GM12878 (cell line): ENCODE measurements at regions not wholly inside any gene's neighbourhood (a gene's known extent, or its start where the extent isn't known, plus 50 kb on each side); places are given as distances from the start of the nearest gene placed in this dataset.

Experiments used
- ATAC-seq: fragments of 200-7000 bp; cut with Tn5 transposase; 3 replicates; pipeline ENCODE4 v1.9.1; 2020; ENCODE audit warnings: mild to moderate bottlenecking, moderate library complexity
- BruUV-seq: library from RNA; stranded (reverse); fragments of 400-500 nt; replicated peaks from 2 replicates; lab custom pipeline; 2021; lab: Mats Ljungman, UMichigan
- CTCF ChIA-PET: fragments of 300-600 bp; sonication (Branson Sonifier 250); formaldehyde crosslinking; extraction: SDS; loops from one replicate; lab custom pipeline; 2021; ENCODE audit warnings: inconsistent platforms; lab: Yijun Ruan, JAX
- POLR2A ChIA-PET: fragments of 350-600 bp; formaldehyde crosslinking; extraction: SDS; loops from one replicate; lab custom pipeline; 2021; ENCODE audit warnings: inconsistent platforms; lab: Charles Lee
- RAD21 ChIA-PET: fragments of 300-600 bp; sonication (Branson Sonifier 250); formaldehyde crosslinking; loops from one replicate; lab custom pipeline; 2023; ENCODE audit warnings: antibody characterized with exemption; ENCODE audit not compliant: unreplicated experiment; lab: Charles Lee
- SMC1A ChIA-PET: fragments of 300-600 bp; sonication (Branson Sonifier 250); formaldehyde crosslinking; loops from one replicate; lab custom pipeline; 2023; ENCODE audit not compliant: unreplicated experiment, uncharacterized antibody; lab: Charles Lee
- DNase-seq: peaks from one replicate; pipeline ENCODE4 v3.0.0-alpha.2; 2011; ENCODE audit warnings: low read depth, low spot score
- FAIRE-seq: peaks from 3 replicates; lab custom pipeline; 2011; peaks lifted over from hg19 to GRCh38; lab: Jason Lieb, UNC
- H2AFZ ChIP-seq: 2 replicates; pipeline ENCODE4 v1.6.0; 2011; ENCODE audit warnings: low read depth, low read length, control low read depth; ENCODE audit not compliant: control insufficient read depth
- H3K27ac ChIP-seq: 2 replicates; pipeline ENCODE4 v1.5.1; 2011; ENCODE audit warnings: control low read depth; ENCODE audit not compliant: control insufficient read depth, insufficient read depth
- H3K27me3 ChIP-seq, 2 experiments: replicated peaks in 1 of 2; 2 replicates each; pipeline versions ENCODE4 v1.6.0 to v1.6.1; 2011; ENCODE audit warnings: low read length in 1 of 2; ENCODE audit not compliant: control insufficient read depth in 2 of 2, insufficient read depth in 2 of 2
- H3K36me3 ChIP-seq, 2 experiments: 2 replicates each; pipeline ENCODE4 v1.5.1; 2011; ENCODE audit warnings: low read length in 1 of 2; ENCODE audit not compliant: control insufficient read depth in 2 of 2, insufficient read depth in 2 of 2
- H3K4me1 ChIP-seq: 2 replicates; pipeline ENCODE4 v1.6.1; 2011; ENCODE audit warnings: mild to moderate bottlenecking, low read length, moderate library complexity, mixed read lengths; ENCODE audit not compliant: control insufficient read depth, insufficient read depth
- H3K4me2 ChIP-seq: 2 replicates; pipeline ENCODE4 v1.6.0; 2011; ENCODE audit warnings: control low read depth; ENCODE audit not compliant: control insufficient read depth, insufficient read depth
- H3K4me3 ChIP-seq: fragments of 200-600 bp; sonication (generic); 2 replicates; pipeline ENCODE4 v1.5.1; 2016
- H3K79me2 ChIP-seq: 2 replicates; pipeline ENCODE4 v1.6.0; 2011; ENCODE audit warnings: low read length; ENCODE audit not compliant: control insufficient read depth, insufficient read depth
- H3K9ac ChIP-seq: 2 replicates; pipeline ENCODE4 v1.8.0; 2011; ENCODE audit warnings: low read length, control low read depth, mixed read lengths; ENCODE audit not compliant: control insufficient read depth, insufficient read depth
- H3K9me3 ChIP-seq: replicated peaks from 3 replicates; pipeline ENCODE4 v1.5.1; 2011; ENCODE audit warnings: mild to moderate bottlenecking, low read length; ENCODE audit not compliant: control insufficient read depth, insufficient read depth
- H4K20me1 ChIP-seq: 2 replicates; pipeline ENCODE4 v1.6.0; 2011; ENCODE audit not compliant: control insufficient read depth, insufficient read depth
- ATF7 ChIP-seq: fragments of 450-650 bp; IDR thresholded peaks from 2 replicates; pipeline ENCODE4 v1.6.1; 2016; ENCODE audit warnings: low read depth, mild to moderate bottlenecking
- CBX5 ChIP-seq: sonication (generic); IDR thresholded peaks from 2 replicates; pipeline ENCODE4 v1.6.1; 2016; ENCODE audit warnings: low read depth, moderate library complexity, mild to moderate bottlenecking, inconsistent platforms
- HCFC1 ChIP-seq: fragments of 150-350 bp; IDR thresholded peaks from 2 replicates; pipeline ENCODE4 v1.6.1; 2014; ENCODE audit warnings: low read length
- IKZF1 ChIP-seq: fragments of 450-650 bp; conservative IDR thresholded peaks from 2 replicates; pipeline ENCODE4 v1.6.1; 2017; ENCODE audit warnings: antibody characterized with exemption, mild to moderate bottlenecking
- RFX5 ChIP-seq: IDR thresholded peaks from 2 replicates; pipeline ENCODE4 v1.6.1; 2011; ENCODE audit warnings: low read depth, low read length, improper control_type of control experiment
- SPI1 ChIP-seq: IDR thresholded peaks from 2 replicates; pipeline ENCODE4 v1.6.1; 2011; ENCODE audit warnings: low read depth, mild to moderate bottlenecking, low read length, moderate library complexity, borderline replicate concordance; ENCODE audit not compliant: insufficient read depth
- WRNIP1 ChIP-seq: IDR thresholded peaks from 2 replicates; pipeline ENCODE4 v1.6.1; 2011; ENCODE audit warnings: low read depth, low read length, improper control_type of control experiment, borderline replicate concordance
- ZNF217 ChIP-seq: fragments of 450-650 bp; IDR thresholded peaks from 2 replicates; pipeline ENCODE4 v1.6.1; 2017; ENCODE audit warnings: antibody characterized with exemption, mild to moderate bottlenecking
- ZNF24 ChIP-seq: fragments of 450-650 bp; IDR thresholded peaks from 2 replicates; pipeline ENCODE4 v1.6.1; 2017; ENCODE audit warnings: antibody characterized with exemption, mild to moderate bottlenecking
- WGBS: methylation state at CpG from one replicate; pipeline ENCODE4 v1.1.6; 2016; ENCODE audit warnings: low lambda C conversion rate; ENCODE audit not compliant: insufficient replicate concordance, insufficient coverage; ENCODE audit errors: missing lambda C conversion rate; 5-methylcytosine and 5-hydroxymethylcytosine counted together
- in situ Hi-C: fragments of 300-500 bp; cut with MboI; formaldehyde crosslinking; loops from 9 replicates; pipeline ENCODE4 v1.14.3; 2018; ENCODE audit warnings: mixed read lengths
- intact Hi-C: fragments of 100-400 bp; cut with micrococcal nuclease; formaldehyde crosslinking; loops from one replicate; pipeline ENCODE4 v1.14.2; 2022; ENCODE audit not compliant: unreplicated experiment
- TF ChIP-seq, protein P1 (sequence below): fragments of 450-650 bp; formaldehyde crosslinking; IDR thresholded peaks from 2 replicates; pipeline ENCODE4 v1.5.0; 2022; ENCODE audit warnings: mild to moderate bottlenecking, missing genetic modification characterization
- TF ChIP-seq, protein P2 (sequence below): IDR thresholded peaks from 2 replicates; pipeline ENCODE4 v1.6.1; 2012; ENCODE audit warnings: low read depth, low read length, improper control_type of control experiment

DNA sequence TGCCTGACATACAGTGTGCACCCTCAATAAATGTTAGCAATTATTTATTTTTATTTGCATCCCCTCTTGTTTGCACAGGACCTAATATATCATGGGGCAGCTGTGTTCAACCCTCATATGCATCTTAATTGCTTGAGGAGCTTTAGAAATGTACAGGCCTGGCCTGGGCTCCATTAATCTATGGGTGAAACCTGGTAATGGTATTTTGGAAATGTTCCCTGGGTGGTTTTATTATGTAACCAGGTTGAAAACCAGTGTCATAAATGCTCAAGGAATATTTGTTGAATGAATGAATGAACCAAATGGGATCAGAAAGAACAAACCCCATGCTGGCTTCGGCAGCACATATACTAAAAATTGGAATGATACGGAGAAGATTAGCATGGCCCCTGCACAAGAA, 84.0 kb upstream of the PICALM start:
- TF ChIP-seq ZNF217 (0 out of 2 replicates have a peak, but pooled peaks have one; percentile 11), WRNIP1 (no peak), SPI1 (peak; percentile 3; the same call in 1 of the 2 replicates)
- ChIA-PET CTCF (interaction anchor here (1.3 to 1.5 kb wide), 2 partner anchors 34 to 111 kb away, joined by 3 to 4 read pairs; no protein-coding TSS in a partner anchor), POLR2A (interaction anchor here (0.8 to 1.3 kb wide), 2 partner anchors 8 to 15 kb away, joined by 3 read pairs; no protein-coding TSS in a partner anchor), RAD21 (interaction anchor here (0.9 to 2.3 kb wide), 4 partner anchors 36 to 41 kb away, joined by 3 to 8 read pairs (median 6); no protein-coding TSS in a partner anchor), SMC1A (interaction anchor here (0.9 to 1.6 kb wide), 9 partner anchors 8 to 59 kb away, joined by 3 to 7 read pairs (median 4); no protein-coding TSS in a partner anchor)
- Histone ChIP-seq H3K9ac (no peak overlapping the region), H4K20me1 (no peaks in the 10 kb centered on the region), H3K27me3 (no peaks in the 10 kb centered on the region), H3K4me1 (peaks cover 16% of the 10 kb centered on the region), H3K79me2 (no peaks in the 10 kb centered on the region), H3K27ac (no peak overlapping the region), H3K9me3 (no peaks in the 10 kb centered on the region), H3K4me3 (no peak overlapping the region), H3K36me3 (no peaks in the 10 kb centered on the region), H3K4me2 (no peak overlapping the region), H2AFZ (no peak overlapping the region)
- in situ Hi-C loops (no loop called here), intact Hi-C loops (no loop called here)
- FAIRE-seq (no peak), DNase-seq (no peak), ATAC-seq (no peak; the same call in 2 of the 3 replicates)
- no TSS peak for BruUV-seq
- WGBS, result 98% methylated on average over 2 of the region's 2 CpGs

DNA sequence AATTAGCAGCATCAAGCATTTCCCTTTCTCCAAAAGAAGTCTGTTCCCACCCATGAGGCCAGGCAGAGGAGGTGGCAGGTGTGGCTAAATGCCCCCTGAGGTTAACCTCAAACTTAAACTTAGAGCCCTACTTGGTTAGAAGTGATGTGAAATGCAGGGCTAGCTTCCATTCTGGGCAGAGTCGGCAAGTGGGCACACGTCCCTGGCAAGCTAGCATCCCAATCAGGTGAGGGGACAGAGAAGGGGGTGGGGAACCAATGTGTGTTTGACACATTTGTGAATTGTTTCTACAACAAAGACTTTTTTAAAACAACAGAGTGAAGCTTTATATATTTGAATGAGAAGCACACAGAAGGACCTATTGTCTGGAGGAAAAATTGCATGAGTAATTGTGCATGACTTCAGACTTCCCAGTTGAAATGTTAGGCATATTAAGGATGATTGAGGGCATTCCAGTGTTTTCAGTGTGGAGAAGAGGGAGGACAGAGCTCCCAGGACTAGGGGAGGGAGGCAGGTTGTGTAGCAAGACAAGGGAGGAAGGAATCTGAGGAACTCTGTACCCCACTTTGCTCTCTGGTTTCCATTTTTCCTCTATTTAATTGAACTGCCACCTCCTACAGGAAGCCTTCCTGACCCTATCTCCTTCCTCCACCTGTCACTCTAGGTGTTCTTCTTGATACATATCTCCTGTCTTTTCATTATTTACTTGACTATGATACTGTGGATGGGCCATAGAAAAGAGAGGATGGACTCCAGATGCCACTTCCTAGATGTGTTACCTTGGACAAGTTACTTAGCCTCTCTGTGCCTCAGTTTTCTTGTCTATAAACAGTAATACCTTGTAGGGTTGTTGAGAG, 83.3 kb upstream of the PICALM start:
- ChIA-PET POLR2A (interaction anchor here (1.0 to 1.3 kb wide), 2 partner anchors 14 to 18 kb away, joined by 3 to 10 read pairs; no protein-coding TSS in a partner anchor), RAD21 (interaction anchor here (0.7 to 2.3 kb wide), 7 partner anchors 21 to 110 kb away, joined by 3 to 8 read pairs (median 4); partner anchors contain the start of gene PICALM), SMC1A (interaction anchor here (0.8 to 2.1 kb wide), 16 partner anchors 8 to 106 kb away, joined by 3 to 8 read pairs (median 4); no protein-coding TSS in a partner anchor), CTCF (interaction anchor here (1.0 to 1.9 kb wide), 6 partner anchors 13 to 297 kb away, joined by 3 to 8 read pairs (median 4); partner anchors contain the start of gene CCDC83)
- Histone ChIP-seq H3K36me3 (no peaks in the 10 kb centered on the region), H3K9me3 (no peaks in the 10 kb centered on the region), H3K4me3 (no peak overlapping the region), H3K27me3 (no peaks in the 10 kb centered on the region), H4K20me1 (no peaks in the 10 kb centered on the region), H3K79me2 (no peaks in the 10 kb centered on the region), H3K27ac (no peak overlapping the region), H2AFZ (peak overlapping the region; percentile 63), H3K9ac (no peak overlapping the region), H3K4me1 (peaks cover 16% of the 10 kb centered on the region), H3K4me2 (no peak overlapping the region; the same call in 1 of the 2 replicates)
- 0% methylated on average over 2 of the region's 2 CpGs for WGBS
- intact Hi-C loops, result no loop called here
- ATAC-seq (peak; percentile 65), DNase-seq (no peak), FAIRE-seq (no peak)
- in situ Hi-C loops, result no loop called here
- BruUV-seq, result no TSS peak
- TF ChIP-seq RFX5 (no peak), ATF7 (no peak), ZNF24 (no peak), HCFC1 (no peak), IKZF1 (peak; percentile 35; the same call in 1 of the 2 replicates), CBX5 (no peak)
- TF ChIP-seq, protein P1, sequence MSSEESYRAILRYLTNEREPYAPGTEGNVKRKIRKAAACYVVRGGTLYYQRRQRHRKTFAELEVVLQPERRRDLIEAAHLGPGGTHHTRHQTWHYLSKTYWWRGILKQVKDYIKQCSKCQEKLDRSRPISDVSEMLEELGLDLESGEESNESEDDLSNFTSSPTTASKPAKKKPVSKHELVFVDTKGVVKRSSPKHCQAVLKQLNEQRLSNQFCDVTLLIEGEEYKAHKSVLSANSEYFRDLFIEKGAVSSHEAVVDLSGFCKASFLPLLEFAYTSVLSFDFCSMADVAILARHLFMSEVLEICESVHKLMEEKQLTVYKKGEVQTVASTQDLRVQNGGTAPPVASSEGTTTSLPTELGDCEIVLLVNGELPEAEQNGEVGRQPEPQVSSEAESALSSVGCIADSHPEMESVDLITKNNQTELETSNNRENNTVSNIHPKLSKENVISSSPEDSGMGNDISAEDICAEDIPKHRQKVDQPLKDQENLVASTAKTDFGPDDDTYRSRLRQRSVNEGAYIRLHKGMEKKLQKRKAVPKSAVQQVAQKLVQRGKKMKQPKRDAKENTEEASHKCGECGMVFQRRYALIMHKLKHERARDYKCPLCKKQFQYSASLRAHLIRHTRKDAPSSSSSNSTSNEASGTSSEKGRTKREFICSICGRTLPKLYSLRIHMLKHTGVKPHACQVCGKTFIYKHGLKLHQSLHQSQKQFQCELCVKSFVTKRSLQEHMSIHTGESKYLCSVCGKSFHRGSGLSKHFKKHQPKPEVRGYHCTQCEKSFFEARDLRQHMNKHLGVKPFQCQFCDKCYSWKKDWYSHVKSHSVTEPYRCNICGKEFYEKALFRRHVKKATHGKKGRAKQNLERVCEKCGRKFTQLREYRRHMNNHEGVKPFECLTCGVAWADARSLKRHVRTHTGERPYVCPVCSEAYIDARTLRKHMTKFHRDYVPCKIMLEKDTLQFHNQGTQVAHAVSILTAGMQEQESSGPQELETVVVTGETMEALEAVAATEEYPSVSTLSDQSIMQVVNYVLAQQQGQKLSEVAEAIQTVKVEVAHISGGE, result no peak
- TF ChIP-seq, protein P2, sequence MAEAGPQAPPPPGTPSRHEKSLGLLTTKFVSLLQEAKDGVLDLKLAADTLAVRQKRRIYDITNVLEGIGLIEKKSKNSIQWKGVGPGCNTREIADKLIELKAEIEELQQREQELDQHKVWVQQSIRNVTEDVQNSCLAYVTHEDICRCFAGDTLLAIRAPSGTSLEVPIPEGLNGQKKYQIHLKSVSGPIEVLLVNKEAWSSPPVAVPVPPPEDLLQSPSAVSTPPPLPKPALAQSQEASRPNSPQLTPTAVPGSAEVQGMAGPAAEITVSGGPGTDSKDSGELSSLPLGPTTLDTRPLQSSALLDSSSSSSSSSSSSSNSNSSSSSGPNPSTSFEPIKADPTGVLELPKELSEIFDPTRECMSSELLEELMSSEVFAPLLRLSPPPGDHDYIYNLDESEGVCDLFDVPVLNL, result no peak
